GM12878 (cell line): ENCODE measurements at regions not wholly inside any gene's neighbourhood (a gene's known extent, or its start where the extent isn't known, plus 50 kb on each side); places are given as distances from the start of the nearest gene placed in this dataset.

Source experiments
- ATAC-seq: fragments of 200-7000 bp; cut with Tn5 transposase; 3 replicates; pipeline ENCODE4 v1.9.1; 2020; ENCODE audit warnings: mild to moderate bottlenecking, moderate library complexity
- BruUV-seq: library from RNA; stranded (reverse); fragments of 400-500 nt; replicated peaks from 2 replicates; lab custom pipeline; 2021; lab: Mats Ljungman, UMichigan
- CTCF ChIA-PET: fragments of 300-600 bp; sonication (Branson Sonifier 250); formaldehyde crosslinking; extraction: SDS; loops from one replicate; lab custom pipeline; 2021; ENCODE audit warnings: inconsistent platforms; lab: Yijun Ruan, JAX
- POLR2A ChIA-PET: fragments of 350-600 bp; formaldehyde crosslinking; extraction: SDS; loops from one replicate; lab custom pipeline; 2021; ENCODE audit warnings: inconsistent platforms; lab: Charles Lee
- RAD21 ChIA-PET: fragments of 300-600 bp; sonication (Branson Sonifier 250); formaldehyde crosslinking; loops from one replicate; lab custom pipeline; 2023; ENCODE audit warnings: antibody characterized with exemption; ENCODE audit not compliant: unreplicated experiment; lab: Charles Lee
- SMC1A ChIA-PET: fragments of 300-600 bp; sonication (Branson Sonifier 250); formaldehyde crosslinking; loops from one replicate; lab custom pipeline; 2023; ENCODE audit not compliant: unreplicated experiment, uncharacterized antibody; lab: Charles Lee
- DNase-seq: peaks from one replicate; pipeline ENCODE4 v3.0.0-alpha.2; 2011; ENCODE audit warnings: low read depth, low spot score
- FAIRE-seq: peaks from 3 replicates; lab custom pipeline; 2011; peaks lifted over from hg19 to GRCh38; lab: Jason Lieb, UNC
- H2AFZ ChIP-seq: 2 replicates; pipeline ENCODE4 v1.6.0; 2011; ENCODE audit warnings: low read depth, low read length, control low read depth; ENCODE audit not compliant: control insufficient read depth
- H3K27ac ChIP-seq: 2 replicates; pipeline ENCODE4 v1.5.1; 2011; ENCODE audit warnings: control low read depth; ENCODE audit not compliant: control insufficient read depth, insufficient read depth
- H3K27me3 ChIP-seq, 2 experiments: replicated peaks in 1 of 2; 2 replicates each; pipeline versions ENCODE4 v1.6.0 to v1.6.1; 2011; ENCODE audit warnings: low read length in 1 of 2; ENCODE audit not compliant: control insufficient read depth in 2 of 2, insufficient read depth in 2 of 2
- H3K36me3 ChIP-seq, 2 experiments: 2 replicates each; pipeline ENCODE4 v1.5.1; 2011; ENCODE audit warnings: low read length in 1 of 2; ENCODE audit not compliant: control insufficient read depth in 2 of 2, insufficient read depth in 2 of 2
- H3K4me1 ChIP-seq: 2 replicates; pipeline ENCODE4 v1.6.1; 2011; ENCODE audit warnings: mild to moderate bottlenecking, low read length, moderate library complexity, mixed read lengths; ENCODE audit not compliant: control insufficient read depth, insufficient read depth
- H3K4me2 ChIP-seq: 2 replicates; pipeline ENCODE4 v1.6.0; 2011; ENCODE audit warnings: control low read depth; ENCODE audit not compliant: control insufficient read depth, insufficient read depth
- H3K4me3 ChIP-seq: fragments of 200-600 bp; sonication (generic); 2 replicates; pipeline ENCODE4 v1.5.1; 2016
- H3K79me2 ChIP-seq: 2 replicates; pipeline ENCODE4 v1.6.0; 2011; ENCODE audit warnings: low read length; ENCODE audit not compliant: control insufficient read depth, insufficient read depth
- H3K9ac ChIP-seq: 2 replicates; pipeline ENCODE4 v1.8.0; 2011; ENCODE audit warnings: low read length, control low read depth, mixed read lengths; ENCODE audit not compliant: control insufficient read depth, insufficient read depth
- H3K9me3 ChIP-seq: replicated peaks from 3 replicates; pipeline ENCODE4 v1.5.1; 2011; ENCODE audit warnings: mild to moderate bottlenecking, low read length; ENCODE audit not compliant: control insufficient read depth, insufficient read depth
- H4K20me1 ChIP-seq: 2 replicates; pipeline ENCODE4 v1.6.0; 2011; ENCODE audit not compliant: control insufficient read depth, insufficient read depth
- CBX3 ChIP-seq: fragments of 200-600 bp; sonication (generic); IDR thresholded peaks from 2 replicates; pipeline ENCODE4 v1.6.1; 2016; ENCODE audit warnings: low read depth, borderline replicate concordance
- CREM ChIP-seq: IDR thresholded peaks from 2 replicates; pipeline ENCODE4 v1.6.1; 2014; ENCODE audit warnings: antibody characterized with exemption, low read depth
- CTCF ChIP-seq, 3 experiments: IDR thresholded peaks in 2 of 3; conservative IDR thresholded peaks in 1 of 3; 2 replicates each; pipeline ENCODE4 v1.5.1; 2011; ENCODE audit warnings: low read depth in 3 of 3, low read length in 3 of 3, mild to moderate bottlenecking in 3 of 3, control low read depth in 2 of 3, moderate library complexity in 2 of 3, inconsistent platforms in 1 of 3, mixed read lengths in 1 of 3; ENCODE audit not compliant: control insufficient read depth in 2 of 3, insufficient read depth in 1 of 3; ENCODE audit errors: extremely low read depth in 1 of 3
- DPF2 ChIP-seq: fragments of 450-650 bp; IDR thresholded peaks from 2 replicates; pipeline ENCODE4 v1.6.1; 2017; ENCODE audit warnings: mild to moderate bottlenecking
- EGR1 ChIP-seq, 2 experiments: IDR thresholded peaks; 1 replicate in 1 of 2; 2 replicates in 1 of 2; pipeline ENCODE4 v1.6.1; 2011 to 2012; ENCODE audit warnings: low read depth in 2 of 2, low read length in 2 of 2, borderline replicate concordance in 1 of 2, mild to moderate bottlenecking in 1 of 2, moderate library complexity in 1 of 2
- IKZF1 ChIP-seq: fragments of 450-650 bp; conservative IDR thresholded peaks from 2 replicates; pipeline ENCODE4 v1.6.1; 2017; ENCODE audit warnings: antibody characterized with exemption, mild to moderate bottlenecking
- LARP7 ChIP-seq: fragments of 450-650 bp; IDR thresholded peaks from 2 replicates; pipeline ENCODE4 v1.6.1; 2017; ENCODE audit warnings: mild to moderate bottlenecking
- MTA2 ChIP-seq: fragments of 450-650 bp; IDR thresholded peaks from 2 replicates; pipeline ENCODE4 v1.6.1; 2016; ENCODE audit warnings: low read depth, mild to moderate bottlenecking, moderate library complexity
- NFXL1 ChIP-seq: fragments of 450-650 bp; IDR thresholded peaks from 2 replicates; pipeline ENCODE4 v1.6.1; 2017; ENCODE audit warnings: antibody characterized with exemption, mild to moderate bottlenecking, borderline replicate concordance
- NFYB ChIP-seq: IDR thresholded peaks from 2 replicates; pipeline ENCODE4 v1.6.1; 2011; ENCODE audit warnings: low read depth, mild to moderate bottlenecking, low read length, improper control_type of control experiment, moderate library complexity; ENCODE audit not compliant: insufficient read depth
- NR2F1 ChIP-seq: fragments of 450-650 bp; conservative IDR thresholded peaks from 2 replicates; pipeline ENCODE4 v1.6.1; 2017; ENCODE audit warnings: mild to moderate bottlenecking
- PML ChIP-seq: IDR thresholded peaks from 2 replicates; pipeline ENCODE4 v1.6.1; 2012; ENCODE audit warnings: low read length, inconsistent platforms
- RB1 ChIP-seq: fragments of 450-650 bp; formaldehyde crosslinking; IDR thresholded peaks from 2 replicates; pipeline ENCODE4 v1.6.1; 2017; ENCODE audit warnings: mild to moderate bottlenecking, borderline replicate concordance
- TCF12 ChIP-seq: IDR thresholded peaks from 2 replicates; pipeline ENCODE4 v1.6.1; 2011; ENCODE audit warnings: low read depth, mild to moderate bottlenecking, low read length
- TCF7 ChIP-seq: IDR thresholded peaks from 2 replicates; pipeline ENCODE4 v1.6.1; 2014; ENCODE audit warnings: antibody characterized with exemption, borderline replicate concordance
- ZNF384 ChIP-seq: IDR thresholded peaks from 2 replicates; pipeline ENCODE4 v1.6.1; 2012; ENCODE audit warnings: low read depth, mild to moderate bottlenecking, low read length, improper control_type of control experiment, borderline replicate concordance
- WGBS: methylation state at CpG from one replicate; pipeline ENCODE4 v1.1.6; 2016; ENCODE audit warnings: low lambda C conversion rate; ENCODE audit not compliant: insufficient replicate concordance, insufficient coverage; ENCODE audit errors: missing lambda C conversion rate; 5-methylcytosine and 5-hydroxymethylcytosine counted together
- in situ Hi-C: fragments of 300-500 bp; cut with MboI; formaldehyde crosslinking; loops from 9 replicates; pipeline ENCODE4 v1.14.3; 2018; ENCODE audit warnings: mixed read lengths
- intact Hi-C: fragments of 100-400 bp; cut with micrococcal nuclease; formaldehyde crosslinking; loops from one replicate; pipeline ENCODE4 v1.14.2; 2022; ENCODE audit not compliant: unreplicated experiment
- TF ChIP-seq, protein P1 (sequence below): IDR thresholded peaks from 2 replicates; pipeline ENCODE4 v1.6.1; 2011; ENCODE audit warnings: borderline replicate concordance, low read depth, mild to moderate bottlenecking, moderate library complexity, low read length; ENCODE audit not compliant: insufficient read depth, poor library complexity, severe bottlenecking
- TF ChIP-seq, protein P2 (sequence below): IDR thresholded peaks from 2 replicates; pipeline ENCODE4 v1.6.1; 2012; ENCODE audit warnings: low read length, inconsistent platforms

- no TSS peak for BruUV-seq
- RAD21 ChIA-PET, result no interaction called here
- DNase-seq, result no peak
Measured at GRCh38 chr6:166055801-166056200, 111.8 kb downstream of the TBXT start.

More at GRCh38 chr6:166055801-166056200, 111.8 kb downstream of the TBXT start:
- no peak overlapping the region for H3K4me3 ChIP-seq
- no peaks in the 10 kb centered on the region for H3K27me3 ChIP-seq
- CTCF ChIA-PET, result no interaction called here
- H3K9me3 ChIP-seq, result no peaks in the 10 kb centered on the region; the same call in 2 of the 3 replicates
- no peak for FAIRE-seq
- ATAC-seq, result no peak
- POLR2A ChIA-PET, result no interaction called here
- SMC1A ChIA-PET, result no interaction called here
- H3K4me2 ChIP-seq, result no peak overlapping the region
- no peaks in the 10 kb centered on the region for H3K4me1 ChIP-seq
- in situ Hi-C loops, result no loop called here
- no peaks in the 10 kb centered on the region for H3K36me3 ChIP-seq
- 23% methylated on average over 5 of the region's 5 CpGs for WGBS
- no peaks in the 10 kb centered on the region for H4K20me1 ChIP-seq
- intact Hi-C loops, result no loop called here
- H2AFZ ChIP-seq, result no peak overlapping the region
- H3K9ac ChIP-seq, result no peak overlapping the region
- TF ChIP-seq NFXL1 (no peak), ZNF384 (no peak), MTA2 (no peak), CREM (no peak), NR2F1 (no peak), CBX3 (no peak), DPF2 (no peak), IKZF1 (no peak), TCF12 (no peak), TCF7 (no peak), CTCF (IDR thresholded peaks at IDR 0.05 in 2 of 3, conservative IDR thresholded peaks at IDR 0.05 in 1 of 3; ENCODE audit: control insufficient read depth in 2 of 3, extremely low read depth in 1 of 3, insufficient read depth in 1 of 3, low read depth in 3 of 3, low read length in 3 of 3) (no peak), PML (no peak), EGR1 (IDR thresholded peaks at IDR 0.05; ENCODE audit: borderline replicate concordance in 1 of 2, low read depth in 2 of 2, low read length in 2 of 2) (no peak), NFYB (no peak), RB1 (no peak), LARP7 (no peak)
- TF ChIP-seq, protein P1, sequence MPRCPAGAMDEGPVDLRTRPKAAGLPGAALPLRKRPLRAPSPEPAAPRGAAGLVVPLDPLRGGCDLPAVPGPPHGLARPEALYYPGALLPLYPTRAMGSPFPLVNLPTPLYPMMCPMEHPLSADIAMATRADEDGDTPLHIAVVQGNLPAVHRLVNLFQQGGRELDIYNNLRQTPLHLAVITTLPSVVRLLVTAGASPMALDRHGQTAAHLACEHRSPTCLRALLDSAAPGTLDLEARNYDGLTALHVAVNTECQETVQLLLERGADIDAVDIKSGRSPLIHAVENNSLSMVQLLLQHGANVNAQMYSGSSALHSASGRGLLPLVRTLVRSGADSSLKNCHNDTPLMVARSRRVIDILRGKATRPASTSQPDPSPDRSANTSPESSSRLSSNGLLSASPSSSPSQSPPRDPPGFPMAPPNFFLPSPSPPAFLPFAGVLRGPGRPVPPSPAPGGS, result no peak
- TF ChIP-seq, protein P2, sequence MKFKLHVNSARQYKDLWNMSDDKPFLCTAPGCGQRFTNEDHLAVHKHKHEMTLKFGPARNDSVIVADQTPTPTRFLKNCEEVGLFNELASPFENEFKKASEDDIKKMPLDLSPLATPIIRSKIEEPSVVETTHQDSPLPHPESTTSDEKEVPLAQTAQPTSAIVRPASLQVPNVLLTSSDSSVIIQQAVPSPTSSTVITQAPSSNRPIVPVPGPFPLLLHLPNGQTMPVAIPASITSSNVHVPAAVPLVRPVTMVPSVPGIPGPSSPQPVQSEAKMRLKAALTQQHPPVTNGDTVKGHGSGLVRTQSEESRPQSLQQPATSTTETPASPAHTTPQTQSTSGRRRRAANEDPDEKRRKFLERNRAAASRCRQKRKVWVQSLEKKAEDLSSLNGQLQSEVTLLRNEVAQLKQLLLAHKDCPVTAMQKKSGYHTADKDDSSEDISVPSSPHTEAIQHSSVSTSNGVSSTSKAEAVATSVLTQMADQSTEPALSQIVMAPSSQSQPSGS, result no peak
- TF ChIP-seq, all 136 proteins: peak for 0
- Histone ChIP-seq H3K27ac (no peak overlapping the region), H3K79me2 (no peaks in the 10 kb centered on the region)
